ENCODE measurements at regions not wholly inside any gene's neighbourhood (a gene's known extent, or its start where the extent isn't known, plus 50 kb on each side); places are given as distances from the start of the nearest gene placed in this dataset.

DNA sequence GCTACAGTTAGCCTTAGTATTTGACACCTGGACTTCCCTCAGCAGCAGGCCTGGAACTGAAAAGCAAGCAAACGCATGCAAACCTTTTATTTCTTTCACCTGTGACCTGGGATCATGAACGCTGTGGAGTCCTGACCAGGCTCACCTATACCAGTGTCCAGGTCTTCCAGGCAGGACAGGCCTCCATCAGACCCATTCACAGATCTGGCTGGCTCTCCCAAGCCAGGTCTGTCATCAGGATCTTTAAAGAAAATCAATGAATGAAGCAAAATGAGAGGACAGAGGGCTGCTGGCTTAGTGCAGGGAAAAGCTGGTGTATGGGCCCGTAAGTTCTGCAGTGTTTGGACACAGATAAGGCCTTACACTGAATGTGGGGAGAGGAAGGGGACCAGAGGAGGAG, 96.3 kb upstream of the CPEB4 start:
- no peak for TF ChIP-seq CTCF (IDR thresholded peaks at IDR 0.05; ENCODE audit: low read depth, low read length, missing control alignments)
- no peak for DNase-seq (ENCODE audit: extremely low read depth, low read depth)
- H3K4me3 ChIP-seq (replicated peaks; ENCODE audit: low read depth, low read length) = no peak overlapping the region

DNA sequence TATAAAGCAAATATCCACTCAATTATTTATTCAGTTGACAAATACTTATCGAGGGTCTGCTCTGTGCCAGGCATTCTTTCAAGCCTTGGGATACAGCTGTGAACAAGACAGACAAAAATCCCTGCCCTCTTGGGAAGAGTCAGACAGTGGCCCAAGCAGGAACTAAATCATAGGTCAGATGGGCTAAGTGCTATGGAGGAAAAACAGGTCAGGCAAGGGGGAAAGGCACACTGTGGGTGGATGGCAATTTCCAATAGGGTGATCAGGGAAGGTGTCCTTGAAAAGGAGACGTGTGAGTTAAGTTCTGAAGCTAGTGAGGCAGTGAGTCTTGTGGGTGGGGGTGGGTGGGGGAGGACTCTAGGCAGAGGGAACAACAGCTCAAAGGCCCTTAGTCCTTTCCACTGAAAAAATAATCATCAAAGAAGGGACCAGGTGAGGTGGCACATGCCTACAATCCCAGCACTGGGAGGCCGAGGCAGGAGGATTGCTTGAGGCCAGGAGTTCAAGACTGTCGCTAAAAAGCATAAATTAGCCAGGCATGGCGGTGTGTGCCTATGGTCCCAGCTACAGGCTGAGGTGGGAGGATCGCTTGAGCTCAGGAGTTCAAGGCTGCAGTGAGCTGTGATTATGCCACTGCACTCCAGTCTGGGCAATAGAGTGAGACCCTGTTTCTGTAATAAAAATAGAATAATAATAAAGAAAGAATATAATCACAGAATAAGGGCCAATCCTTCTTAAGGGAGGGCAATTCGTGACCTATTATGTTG, 95.2 kb upstream of the CPEB4 start:
- no peak for DNase-seq (ENCODE audit: extremely low read depth, low read depth)
- H3K4me3 ChIP-seq (replicated peaks; ENCODE audit: low read depth, low read length) = no peak overlapping the region
- TF ChIP-seq CTCF (IDR thresholded peaks at IDR 0.05; ENCODE audit: low read depth, low read length, missing control alignments) = no peak

DNA sequence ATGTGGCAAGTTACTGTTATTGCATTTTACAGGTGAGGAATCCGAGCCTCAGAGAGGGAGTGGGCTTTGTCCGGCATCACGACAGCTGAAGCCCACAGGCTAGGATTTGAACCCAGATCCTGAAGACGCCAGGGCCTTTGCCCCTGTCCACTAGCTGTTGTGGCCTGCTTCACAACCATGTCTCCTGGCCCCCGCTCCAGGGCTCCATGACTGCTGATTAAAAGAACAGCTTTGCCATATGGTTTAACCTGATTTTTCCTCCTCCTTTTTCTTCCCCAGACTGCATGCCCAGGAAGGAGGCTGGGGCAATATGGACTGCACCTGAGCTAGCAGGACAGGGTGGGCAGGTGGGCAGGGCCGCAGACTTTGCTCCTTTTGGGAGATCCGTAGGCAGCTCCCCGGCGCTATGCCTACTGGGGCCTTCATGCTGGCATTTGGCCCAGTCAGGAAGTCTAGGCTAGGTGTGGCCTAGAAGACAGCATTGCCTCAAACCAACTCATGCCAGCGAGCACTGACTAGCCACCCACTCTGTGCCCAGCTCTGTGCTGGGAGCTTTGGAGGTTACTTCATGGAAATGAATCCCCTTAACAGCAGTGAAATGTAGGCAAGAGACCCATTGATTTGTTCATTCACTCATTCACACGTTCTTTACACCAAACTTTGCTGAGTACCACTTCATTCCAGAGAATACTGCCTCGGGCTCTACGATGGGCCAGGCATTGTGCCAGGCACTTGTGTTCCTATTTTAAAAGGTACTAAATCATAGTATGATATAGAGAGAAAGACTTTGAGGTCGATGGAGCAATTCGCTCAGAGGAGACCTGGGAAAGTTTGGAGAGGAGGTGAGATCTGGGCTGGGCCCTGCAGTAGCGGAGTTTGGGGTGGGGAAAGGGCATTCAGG, 94.3 kb upstream of the CPEB4 start:
- no peak for TF ChIP-seq CTCF (IDR thresholded peaks at IDR 0.05; ENCODE audit: low read depth, low read length, missing control alignments)
- H3K4me3 ChIP-seq (replicated peaks; ENCODE audit: low read depth, low read length) = no peak overlapping the region
- DNase-seq (ENCODE audit: extremely low read depth, low read depth) = no peak

- TF ChIP-seq CTCF (IDR thresholded peaks at IDR 0.05; ENCODE audit: low read depth, low read length, missing control alignments) = no peak
- DNase-seq (ENCODE audit: extremely low read depth, low read depth) = no peak
- H3K4me3 ChIP-seq (replicated peaks; ENCODE audit: low read depth, low read length) = no peak overlapping the region
Measured at GRCh38 chr5:173794901-173795416, 93.2 kb upstream of the CPEB4 start.

DNA sequence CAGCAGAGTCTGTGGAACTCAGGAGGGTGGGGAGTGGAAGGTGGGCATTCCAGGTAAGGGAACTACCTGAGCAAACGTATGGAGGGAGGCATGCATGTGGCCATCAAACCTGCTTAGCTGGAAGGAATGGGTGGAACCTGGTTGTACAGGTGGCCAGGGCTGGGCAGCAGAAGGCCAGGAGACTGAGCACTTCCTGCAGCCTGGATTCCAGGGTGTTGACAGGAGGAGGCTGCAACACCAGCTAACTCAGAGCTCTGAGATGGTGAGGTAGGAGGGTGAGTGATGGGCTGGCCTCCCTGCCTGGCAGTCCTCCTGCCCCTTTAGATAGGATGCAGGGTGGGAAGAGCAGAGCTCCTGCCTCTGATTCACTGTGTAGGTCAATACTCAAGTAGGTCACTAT, 92.5 kb upstream of the CPEB4 start:
- TF ChIP-seq CTCF (IDR thresholded peaks at IDR 0.05; ENCODE audit: low read depth, low read length, missing control alignments) = no peak
- DNase-seq (ENCODE audit: extremely low read depth, low read depth) = no peak
- H3K4me3 ChIP-seq (replicated peaks; ENCODE audit: low read depth, low read length) = no peak overlapping the region

DNA sequence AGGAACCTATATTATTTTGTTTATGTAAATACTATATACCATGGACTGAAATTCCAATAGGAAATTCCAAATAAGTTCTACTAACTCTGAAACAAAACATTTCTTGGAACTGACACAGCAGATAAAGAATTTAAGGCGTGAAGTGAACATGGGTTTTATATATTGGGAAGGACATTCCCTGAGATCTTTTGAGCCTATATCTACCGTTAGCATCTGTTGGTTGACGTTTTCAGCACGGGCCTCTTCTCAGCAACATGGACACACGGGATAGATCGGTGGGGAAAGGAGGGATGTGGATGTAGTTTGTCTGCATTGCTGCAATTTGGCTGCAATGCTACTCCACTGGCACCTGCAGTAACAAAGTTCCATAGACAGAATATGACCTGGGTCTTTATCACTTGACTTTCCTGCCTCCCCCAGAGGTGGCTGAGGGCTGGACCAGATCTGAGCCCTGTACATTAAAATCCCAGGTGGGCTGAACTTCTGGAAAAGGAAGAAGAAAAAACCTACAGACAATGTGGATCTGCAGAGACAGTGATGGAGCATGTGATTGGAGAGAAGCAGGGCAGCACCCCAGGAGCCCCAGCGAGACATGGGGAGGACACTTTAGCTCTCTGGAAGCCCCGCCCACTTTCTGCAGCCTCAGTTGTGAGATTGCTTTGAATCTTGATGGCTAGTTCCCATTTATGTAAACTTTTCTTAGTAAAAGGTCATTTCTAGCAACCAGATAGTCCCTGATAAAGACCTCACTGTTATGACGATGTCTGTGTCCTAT, 91.2 kb upstream of the CPEB4 start:
- no peak for DNase-seq (ENCODE audit: extremely low read depth, low read depth)
- TF ChIP-seq CTCF (IDR thresholded peaks at IDR 0.05; ENCODE audit: low read depth, low read length, missing control alignments) = no peak
- no peak overlapping the region for H3K4me3 ChIP-seq (replicated peaks; ENCODE audit: low read depth, low read length)

All from HFF-Myc (cell line).